ENCODE measurements at regions not wholly inside any gene's neighbourhood (a gene's known extent, or its start where the extent isn't known, plus 50 kb on each side); places are given as distances from the start of the nearest gene placed in this dataset.

DNA sequence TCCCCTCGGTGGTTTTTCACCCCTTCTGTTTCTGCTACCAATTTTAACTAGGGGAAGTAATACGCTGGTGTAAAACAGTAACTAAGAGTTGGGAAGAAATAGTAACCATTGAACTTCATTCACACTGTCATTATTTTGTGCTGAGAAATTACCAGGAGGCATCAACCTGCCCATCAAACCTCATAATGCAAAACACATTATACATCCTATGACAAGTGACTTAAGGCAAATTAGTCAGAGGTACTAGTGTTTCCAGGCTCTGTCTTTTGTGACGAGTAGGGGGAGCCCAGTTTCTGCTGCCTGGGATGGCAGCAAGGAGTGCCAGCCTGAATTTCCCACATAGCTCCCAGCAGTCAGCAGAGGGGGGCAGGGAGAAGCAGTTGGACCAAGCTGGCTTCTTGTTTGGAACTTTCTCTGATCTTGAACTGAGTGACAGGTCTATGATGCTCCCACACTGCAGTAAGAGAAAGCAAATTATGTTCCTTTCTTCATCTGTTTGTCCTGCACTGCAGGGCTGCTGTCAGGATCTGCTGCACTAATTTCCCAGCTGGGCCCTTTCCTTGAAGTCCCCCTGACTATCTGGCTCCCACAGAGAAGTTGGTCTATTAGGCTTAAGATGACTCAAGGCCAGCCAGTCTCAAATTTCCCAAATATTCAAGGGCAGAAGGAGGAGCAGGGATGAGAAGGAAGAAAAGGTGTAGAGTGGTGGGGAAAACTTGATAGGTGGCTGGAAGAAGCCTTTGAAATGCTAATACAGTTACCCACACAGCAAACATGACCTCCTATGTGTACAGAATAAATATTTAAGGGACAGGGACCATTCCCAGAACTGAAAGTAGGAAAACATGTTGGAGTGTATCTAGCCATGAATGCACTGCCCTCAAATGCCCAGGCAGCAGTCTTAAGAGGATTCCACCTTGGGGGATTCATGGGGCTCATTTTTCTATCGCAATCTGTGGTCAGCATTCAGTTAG, 322.8 kb downstream of the SEC16B start:
- TF ChIP-seq, protein P1, sequence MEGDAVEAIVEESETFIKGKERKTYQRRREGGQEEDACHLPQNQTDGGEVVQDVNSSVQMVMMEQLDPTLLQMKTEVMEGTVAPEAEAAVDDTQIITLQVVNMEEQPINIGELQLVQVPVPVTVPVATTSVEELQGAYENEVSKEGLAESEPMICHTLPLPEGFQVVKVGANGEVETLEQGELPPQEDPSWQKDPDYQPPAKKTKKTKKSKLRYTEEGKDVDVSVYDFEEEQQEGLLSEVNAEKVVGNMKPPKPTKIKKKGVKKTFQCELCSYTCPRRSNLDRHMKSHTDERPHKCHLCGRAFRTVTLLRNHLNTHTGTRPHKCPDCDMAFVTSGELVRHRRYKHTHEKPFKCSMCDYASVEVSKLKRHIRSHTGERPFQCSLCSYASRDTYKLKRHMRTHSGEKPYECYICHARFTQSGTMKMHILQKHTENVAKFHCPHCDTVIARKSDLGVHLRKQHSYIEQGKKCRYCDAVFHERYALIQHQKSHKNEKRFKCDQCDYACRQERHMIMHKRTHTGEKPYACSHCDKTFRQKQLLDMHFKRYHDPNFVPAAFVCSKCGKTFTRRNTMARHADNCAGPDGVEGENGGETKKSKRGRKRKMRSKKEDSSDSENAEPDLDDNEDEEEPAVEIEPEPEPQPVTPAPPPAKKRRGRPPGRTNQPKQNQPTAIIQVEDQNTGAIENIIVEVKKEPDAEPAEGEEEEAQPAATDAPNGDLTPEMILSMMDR (IDR thresholded peaks at IDR 0.05), result no peak
- no peak for TF ChIP-seq POLR2A (IDR thresholded peaks at IDR 0.05)
